ENCODE measurements at regions not wholly inside any gene's neighbourhood (a gene's known extent, or its start where the extent isn't known, plus 50 kb on each side); places are given as distances from the start of the nearest gene placed in this dataset.
"Not testable (repeated sequence)": the region's sequence is repeated elsewhere in the genome, so short reads cannot be mapped to it uniquely, and the experiment has no call there.

DNA sequence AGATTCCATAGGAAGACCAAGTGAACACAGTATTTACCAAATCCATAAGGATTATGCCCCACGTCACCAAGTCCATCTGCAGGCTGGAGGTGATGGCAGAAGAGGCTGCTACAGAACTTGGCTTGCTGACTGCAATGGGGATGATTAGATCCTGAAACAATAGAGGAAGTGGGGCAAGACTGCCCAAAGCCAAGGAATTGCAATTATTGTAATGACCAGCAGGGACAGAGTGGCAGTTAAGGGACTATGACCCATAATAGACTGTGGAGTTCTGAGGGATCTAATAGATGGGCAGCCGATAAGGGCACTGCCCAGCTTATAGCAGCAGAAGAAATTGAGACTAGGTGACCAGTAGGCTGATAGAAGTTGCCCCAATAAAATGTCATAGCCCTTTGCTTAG lies 108.4 kb downstream of the MINAR1 start:
- DNase-seq = no peak

DNA sequence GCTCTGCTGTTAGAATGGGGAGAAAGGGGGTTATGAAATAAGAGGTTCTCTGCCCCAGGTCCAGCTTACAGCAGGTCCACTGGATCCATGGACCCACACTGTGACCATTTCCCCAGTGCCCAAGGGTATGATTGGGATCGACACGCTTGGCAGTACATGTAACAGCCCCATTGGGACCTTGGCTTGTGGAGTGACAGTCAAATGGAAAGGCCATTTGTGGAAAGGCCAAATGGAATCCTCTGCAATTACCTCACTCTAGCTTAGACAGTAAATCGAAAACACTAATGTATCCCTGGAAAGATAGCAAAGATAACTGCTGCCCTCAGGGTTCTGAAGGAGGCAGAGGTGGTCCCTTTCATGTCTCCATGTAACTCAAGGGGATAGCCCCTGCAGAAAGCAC lies 109.1 kb downstream of the MINAR1 start:
- no peak for DNase-seq

DNA sequence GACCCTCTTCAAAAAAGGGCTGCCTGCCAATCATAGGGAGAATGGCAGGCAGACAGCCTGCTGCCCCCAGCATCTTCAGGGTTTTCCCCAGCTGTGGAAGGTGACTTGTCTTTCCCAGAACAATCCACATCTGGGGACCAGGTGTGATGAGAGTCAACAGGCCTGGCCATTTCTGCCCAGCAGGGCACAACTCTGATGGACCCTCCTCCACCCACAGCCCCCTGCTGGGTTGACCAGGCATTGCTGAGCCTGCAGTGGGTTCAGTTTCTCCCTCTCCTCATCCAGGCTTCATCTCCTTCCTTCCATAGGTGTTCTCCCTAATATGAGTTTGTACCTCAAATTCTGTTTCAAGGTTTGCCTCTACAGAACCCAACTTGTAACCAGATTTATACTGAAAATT lies 111.0 kb downstream of the MINAR1 start:
- no peak for DNase-seq

DNA sequence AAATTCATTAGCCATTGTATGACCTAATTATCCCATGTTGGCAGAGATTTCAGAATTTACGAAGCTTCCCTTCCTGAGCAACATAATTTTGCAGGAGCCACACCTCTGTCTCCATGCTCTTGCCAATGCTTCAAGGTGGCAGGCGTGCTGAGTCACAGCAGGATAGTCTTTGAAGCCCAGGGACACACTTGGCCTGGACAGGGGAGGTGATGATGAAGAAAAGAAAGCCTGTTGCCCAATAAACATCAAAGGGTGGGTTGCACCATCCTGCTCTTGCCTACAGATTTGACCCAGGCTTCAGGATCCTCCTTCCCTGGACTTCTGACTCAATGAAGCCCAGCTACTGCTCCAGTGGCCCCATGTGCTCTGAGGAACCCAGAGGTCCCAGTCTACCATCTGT lies 117.1 kb downstream of the MINAR1 start:
- DNase-seq = no peak

DNA sequence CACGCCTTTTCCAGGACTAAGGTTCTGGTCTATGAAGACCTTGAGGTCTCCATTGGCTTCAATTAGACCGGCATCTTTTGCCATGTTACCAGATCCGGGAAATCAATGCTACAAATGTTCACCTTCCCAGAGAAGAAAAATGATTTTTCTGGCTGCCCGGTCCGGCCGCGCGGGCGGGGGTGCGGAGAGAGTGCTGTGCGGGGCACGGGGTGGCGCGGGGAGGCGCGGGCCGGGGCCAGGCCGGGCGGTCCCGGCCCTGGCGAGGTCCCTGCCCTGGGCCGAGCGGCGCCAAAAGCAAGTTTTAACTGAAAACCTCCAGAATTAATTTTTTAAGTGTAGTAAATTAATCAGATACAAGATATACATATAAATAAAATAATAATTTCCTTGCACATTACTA lies 128.2 kb downstream of the MINAR1 start:
- no peak for DNase-seq

DNA sequence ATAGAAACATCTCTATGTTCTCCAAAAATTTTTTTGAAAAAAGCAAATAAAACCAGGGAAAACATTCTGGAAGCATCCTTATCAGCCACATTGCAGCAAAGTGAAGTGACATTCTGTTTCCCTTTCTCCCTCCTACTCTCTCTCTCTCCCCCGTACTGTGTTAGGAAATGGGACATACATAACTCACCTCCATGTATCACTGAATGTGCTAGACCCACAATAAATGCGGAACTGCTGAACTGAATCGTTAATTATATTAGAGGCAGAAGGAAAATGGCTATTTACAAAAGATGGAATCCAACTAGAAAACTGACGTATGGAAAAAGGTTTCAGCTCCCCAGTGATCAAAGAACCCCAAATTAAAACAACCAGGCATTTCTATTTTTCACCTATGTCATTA lies 129.8 kb downstream of the MINAR1 start:
- DNase-seq = no peak

DNA sequence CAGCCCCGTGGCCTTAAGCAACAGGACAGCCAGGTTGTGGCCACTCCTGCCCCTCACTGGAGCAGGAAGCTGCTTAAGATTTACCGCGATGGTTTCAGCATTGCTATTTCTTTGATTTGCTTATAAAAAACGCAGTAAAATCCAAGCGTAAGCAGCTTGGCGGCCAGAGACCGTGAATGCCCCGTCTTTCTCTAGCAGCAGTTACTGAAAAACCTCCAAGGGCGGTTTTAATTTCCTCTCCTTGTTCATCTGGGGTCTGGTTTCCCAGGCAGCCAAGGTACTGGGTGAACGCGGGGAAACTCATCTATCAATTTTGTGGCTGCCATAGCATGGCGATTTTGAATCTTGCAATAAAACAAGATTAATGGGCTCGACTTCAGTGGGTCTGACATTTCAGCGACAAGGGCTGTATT lies 130.3 kb downstream of the MINAR1 start:
- DNase-seq = no peak

DNA sequence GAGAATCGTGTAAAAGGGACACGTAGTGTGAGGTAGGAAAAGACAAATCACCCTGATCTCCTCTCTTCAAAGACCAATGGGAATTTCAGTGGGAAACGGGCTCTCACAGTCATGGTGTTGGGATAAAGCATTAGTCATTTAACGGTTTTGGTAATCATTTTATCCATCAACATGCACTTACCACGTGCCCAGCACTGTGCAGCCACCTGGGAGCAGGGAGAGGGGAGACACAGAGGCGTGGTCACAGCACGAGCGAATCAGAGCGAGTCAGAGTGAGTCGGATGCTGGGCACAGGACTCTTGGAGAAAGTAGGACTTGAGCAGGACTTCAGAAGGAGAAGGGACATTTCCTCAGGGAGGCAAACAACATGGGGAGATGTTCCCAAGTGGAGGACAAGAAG lies 130.8 kb downstream of the MINAR1 start:
- no peak for DNase-seq

DNA sequence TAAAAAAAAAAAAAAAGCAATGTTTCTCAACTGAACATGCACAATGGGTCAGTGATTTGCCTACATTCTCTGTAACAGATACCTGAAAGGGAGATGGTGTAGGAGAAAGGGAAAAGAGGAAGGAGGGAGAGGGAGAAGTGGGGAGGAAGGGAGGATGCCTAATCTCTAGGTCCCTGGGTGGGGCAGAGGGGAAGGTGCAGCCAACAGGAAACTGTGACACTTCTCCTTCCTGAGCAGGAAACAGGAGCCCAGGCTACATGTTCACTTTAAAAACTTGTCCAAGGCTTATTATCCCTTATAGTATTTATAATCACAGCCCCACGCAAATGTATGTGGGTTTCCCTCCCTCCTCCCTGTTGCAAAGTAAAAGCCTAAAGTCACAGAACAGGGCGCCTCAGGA lies 137.9 kb downstream of the MINAR1 start:
- no peak for DNase-seq

DNA sequence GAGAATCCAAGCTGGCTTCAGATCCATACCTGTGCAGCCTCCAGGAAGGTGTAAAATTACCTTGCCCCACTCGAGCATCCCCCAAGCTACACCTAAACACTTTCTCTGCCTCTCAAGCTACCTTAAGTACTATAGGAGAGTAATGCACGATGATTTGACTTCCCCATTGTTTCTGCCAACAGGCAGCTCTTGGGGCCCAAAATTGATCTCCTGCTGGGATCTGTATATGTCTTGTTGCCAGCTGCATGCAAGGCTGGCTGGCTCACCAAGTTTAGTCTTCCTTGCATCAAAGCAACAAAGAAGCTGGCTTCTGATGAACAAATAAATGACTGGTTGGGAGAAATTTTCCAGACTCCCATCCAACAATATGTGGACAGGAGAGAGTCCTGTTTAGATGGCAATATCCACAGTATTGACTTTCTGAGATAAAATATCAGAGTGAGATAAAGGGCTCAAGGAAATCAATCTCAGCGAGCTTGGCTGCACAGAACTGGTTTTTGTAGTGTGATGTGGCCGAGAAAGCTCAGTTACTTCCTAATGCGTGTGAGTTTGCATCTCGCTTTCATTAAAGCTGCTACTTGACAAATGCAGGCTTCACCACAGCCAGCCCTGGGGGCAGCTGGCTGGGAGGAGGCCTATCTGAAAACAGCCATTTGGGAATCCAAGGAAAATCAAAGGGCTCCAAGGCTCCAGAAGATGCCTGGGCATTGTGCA lies 140.7 kb downstream of the MINAR1 start:
- DNase-seq = no peak

DNA sequence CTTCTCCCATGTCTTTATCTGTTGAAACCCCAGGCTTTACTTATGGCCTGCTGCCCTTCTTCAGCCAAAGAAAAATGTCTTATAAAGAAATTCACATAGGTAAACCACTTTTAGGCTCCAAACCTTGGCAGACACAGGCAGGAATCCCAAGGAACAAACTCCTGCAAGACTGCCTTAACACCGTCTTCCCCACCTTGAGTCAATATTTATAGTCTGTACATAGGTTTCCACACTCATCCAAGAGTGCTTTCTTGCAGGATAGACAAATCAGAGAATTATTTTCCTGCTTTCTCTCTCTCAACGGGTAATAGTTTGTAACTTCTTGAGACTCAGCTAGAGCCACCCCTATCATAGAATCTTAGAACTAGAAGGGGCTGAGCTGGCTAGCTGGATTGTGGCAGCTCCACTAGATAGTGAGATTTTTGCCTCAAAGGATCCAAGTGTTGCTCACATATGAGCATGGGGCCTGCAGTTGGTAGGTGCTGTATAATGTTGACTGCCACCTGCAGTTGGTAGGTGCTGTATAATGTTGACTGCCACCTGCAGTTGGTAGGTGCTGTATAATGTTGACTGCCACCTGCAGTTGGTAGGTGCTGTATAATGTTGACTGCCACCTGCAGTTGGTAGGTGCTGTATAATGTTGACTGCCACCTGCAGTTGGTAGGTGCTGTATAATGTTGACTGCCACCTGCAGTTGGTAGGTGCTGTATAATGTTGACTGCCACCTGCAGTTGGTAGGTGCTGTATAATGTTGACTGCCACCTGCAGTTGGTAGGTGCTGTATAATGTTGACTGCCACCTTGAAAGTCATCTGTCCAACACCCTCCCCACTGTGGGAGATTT lies 142.5 kb downstream of the MINAR1 start:
- DNase-seq = not testable (repeated sequence)

DNA sequence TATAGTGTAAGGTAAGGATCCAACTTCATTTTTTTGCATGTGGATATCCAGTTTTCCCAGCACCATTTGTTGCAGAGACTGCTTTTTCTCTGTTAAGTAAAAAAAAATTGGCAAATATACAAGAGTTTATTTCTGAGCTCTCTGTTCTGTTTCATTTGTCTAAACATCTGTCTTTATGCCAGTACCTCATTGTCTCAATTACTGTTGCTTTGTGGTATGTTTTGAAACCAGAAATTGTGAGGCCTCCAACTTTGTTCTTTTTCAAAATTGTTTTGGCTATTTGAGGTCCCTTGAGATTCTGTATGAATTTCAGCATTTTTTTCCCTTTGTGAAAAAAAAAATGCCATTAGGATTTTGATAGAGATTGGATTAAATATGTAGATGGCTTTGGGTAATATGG lies 150.5 kb downstream of the MINAR1 start:
- no peak for DNase-seq

DNA sequence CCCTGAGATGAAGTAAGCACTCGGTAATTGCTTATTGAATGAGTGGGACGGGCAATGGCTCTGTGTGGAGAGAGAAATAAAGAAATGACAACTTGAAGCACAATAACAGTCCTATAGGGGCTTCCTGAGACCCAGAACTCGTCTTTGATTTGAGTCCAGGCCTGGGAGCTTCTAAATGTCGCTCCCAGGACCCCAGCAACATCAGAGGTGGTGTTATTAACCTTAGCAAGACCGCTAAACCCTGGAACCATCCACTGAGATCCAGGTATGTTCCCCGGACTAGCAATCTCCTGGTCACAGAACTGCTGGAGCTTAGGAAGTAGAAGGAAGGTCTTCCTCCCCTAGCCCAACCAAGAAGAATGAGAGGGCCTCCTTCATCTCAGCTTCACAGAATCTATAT lies 160.0 kb downstream of the MINAR1 start:
- DNase-seq = no peak

DNA sequence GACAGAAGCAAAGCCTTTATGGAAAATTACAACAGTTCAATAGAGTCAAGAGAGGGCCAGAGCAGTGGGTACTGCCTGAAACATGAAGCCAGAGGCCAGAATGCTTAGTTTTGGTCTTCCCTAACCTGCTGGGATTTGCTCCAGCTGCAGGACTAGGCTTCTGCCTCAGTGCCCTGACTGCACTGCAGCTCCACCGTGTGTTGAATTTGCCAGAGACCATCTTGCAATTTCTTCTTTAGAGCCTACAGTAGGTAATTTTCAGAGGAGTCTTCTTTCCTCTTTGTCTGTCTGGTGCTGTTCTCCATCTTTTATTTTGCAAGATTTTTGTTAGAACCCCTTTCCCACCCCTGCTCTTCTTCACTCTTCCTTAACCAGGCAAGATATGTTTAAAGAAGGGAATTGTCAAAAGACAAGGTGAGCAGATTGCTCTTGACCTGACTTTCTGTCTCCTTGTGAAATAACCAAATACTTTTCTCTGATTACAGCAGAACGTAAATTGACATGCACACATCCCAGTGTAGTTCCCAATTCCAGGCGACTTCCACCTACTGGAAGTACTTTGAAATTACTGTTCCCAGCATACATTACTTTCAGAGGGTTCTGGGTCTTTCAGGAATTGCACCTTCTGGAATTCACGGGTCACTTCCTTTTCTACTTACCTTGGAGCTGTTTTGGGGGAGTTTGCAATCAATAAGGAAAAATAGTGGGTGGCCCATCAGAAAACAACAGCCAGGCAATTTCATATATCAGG lies 161.2 kb downstream of the MINAR1 start:
- DNase-seq = no peak

DNA sequence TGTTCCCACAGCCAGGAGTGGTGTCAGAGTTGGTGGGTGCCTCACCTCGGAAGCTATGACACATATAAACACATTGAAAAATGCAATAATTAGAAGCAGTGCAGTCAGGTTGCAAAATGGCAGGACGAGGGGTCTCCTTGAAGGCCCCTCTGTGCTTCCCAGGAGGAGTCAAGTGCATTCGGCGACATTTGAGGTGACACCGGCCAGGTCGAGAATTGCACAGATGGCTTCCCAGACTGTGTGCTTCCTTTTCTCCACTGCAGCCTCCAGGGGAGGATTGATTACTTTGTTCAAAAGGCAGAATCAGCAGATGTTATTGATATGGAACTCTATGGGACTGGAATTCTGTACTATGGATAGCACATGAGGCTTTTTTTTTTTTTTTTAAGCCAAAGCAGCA lies 163.2 kb downstream of the MINAR1 start:
- no peak for DNase-seq

DNA sequence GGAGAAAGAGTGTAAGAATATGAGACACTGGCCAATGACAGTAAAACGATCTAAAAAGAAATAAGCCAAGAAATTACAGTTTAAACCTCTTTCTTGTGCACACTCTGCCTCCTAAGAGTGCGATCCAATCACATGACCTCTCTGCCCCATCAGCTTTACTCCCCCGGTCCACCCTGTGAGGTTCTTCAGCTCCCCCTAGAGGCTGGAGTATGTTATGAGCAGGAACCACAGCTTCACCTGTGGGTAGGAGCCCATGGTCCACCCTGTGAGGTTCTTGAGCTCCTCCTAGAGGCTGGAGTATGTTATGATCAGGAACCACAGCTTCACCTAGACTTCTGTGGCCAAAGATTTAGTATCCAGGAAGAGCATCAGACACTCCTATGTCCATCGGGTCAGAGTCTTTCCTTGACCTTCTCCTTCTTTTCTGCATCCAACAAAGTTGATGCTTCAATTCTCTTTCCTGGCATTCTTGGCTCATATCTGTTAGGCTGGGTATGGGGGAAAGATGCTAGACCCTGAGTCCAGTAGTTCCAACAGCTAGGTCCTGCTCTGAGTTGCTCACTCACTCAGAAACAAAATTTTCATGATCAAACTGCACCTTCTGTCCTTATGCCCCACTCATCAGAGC lies 164.0 kb downstream of the MINAR1 start:
- DNase-seq = peak; percentile 39

DNA sequence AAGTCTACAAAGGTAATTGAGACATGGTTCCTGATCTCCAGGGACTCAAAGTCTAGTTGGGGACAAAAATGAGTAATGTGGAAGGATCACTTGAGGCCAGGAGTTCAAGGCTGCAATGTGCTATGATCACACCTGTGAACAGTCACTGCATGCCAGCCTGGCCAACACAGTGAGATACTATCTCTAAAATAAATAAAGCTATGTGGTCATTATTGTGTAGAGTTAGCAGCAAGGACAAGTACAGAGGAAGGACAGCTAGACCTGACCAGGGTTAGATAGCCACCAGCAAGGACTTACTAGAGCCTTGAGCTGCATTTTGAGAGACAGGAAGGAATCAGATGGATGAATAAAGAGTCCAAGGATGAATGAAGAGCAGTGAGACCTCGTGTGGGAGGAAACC lies 166.5 kb downstream of the MINAR1 start:
- no peak for DNase-seq

DNA sequence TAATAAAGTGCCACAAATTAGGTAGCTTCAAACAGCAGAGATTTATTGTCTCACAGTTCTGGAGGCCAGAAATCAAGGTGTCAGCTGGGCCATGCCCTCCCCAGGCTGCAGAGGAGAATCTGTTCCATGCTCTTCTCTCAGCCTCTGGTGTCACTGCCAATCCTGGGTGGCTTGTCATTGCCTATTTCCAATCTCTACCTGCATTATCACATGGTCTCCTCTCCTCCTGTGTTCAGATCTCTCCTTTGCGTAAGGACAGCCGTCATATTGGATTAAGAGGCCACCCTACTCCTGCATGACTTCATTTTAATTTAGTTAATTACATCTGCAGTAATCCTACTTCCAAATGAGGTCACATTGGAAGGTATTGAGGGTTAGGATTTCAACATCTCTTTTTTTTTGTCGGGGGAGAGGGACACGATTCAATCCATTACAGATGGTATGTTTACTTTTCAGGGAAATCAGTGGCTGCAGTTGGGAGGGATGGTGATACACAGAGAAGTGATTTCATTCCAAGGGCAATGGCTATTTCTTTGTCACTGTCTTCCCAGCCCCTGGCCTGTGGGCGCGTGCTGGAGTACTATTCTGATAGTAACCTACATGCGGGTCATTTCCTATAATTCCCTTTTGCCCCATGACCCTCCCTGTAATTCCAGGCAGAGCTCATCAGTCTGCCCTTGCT lies 169.4 kb downstream of the MINAR1 start:
- DNase-seq = no peak

DNA sequence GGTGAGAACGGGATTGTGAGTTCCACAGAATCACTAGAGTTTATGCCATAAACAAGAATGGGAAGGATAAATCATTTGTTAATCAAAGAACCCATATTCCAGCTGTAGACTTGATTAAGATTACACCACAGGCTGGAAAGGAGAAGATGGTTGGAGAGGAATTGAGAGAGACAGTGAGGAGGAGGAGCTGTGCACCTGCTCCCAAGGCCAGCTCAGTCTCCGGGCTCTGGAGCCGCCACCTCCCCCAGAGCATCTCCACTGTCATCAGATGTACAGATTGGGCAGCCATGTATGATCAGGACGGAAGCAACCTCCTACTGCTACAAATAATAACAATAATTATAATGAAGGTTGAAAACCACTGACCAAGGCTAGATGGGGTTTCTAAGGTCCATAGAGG lies 170.0 kb downstream of the MINAR1 start:
- DNase-seq = no peak

DNA sequence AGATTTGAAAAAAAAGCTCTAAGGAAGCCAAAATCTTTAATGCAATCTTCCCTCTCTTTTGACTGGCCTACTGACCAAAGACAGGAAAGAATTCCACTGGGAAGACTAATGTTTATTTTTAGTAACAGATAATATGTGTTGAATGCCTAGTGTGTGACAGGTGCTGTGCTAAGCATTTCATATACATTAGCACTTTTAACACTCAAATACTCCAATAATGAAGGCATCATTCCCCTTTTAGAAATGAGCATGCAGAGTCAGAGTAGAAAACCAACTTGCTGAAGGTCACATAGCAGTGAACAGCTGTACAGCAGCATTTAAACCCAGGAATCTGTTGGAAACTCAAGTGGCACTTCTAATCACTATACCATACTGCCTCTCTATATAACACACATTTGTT lies 170.6 kb downstream of the MINAR1 start:
- DNase-seq = no peak

DNA sequence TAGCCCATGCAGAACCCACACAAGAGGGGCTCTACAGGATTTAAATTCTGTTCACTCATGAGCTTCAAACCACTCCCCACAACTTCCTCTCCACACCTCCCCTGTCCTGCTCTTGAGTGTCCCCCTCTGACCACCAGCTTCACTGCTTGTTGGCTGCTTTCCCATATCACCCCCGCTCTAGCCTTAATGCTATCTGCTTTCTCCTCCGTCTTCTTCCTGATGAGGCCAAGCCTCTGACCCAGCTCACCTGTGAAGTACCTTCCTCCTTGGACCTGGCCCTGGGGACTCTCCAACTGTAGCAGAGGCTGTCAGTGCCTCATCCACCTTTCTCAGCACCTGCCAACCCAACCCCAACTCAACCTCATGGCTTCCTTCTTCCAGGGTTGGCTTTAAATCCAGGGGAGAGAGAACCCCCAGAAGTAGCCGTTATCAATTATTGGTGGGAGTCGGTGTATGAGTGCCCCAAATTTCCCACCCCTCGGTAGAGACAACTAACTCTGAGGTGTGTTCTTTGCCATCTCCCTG lies 174.8 kb downstream of the MINAR1 start:
- no peak for DNase-seq

DNA sequence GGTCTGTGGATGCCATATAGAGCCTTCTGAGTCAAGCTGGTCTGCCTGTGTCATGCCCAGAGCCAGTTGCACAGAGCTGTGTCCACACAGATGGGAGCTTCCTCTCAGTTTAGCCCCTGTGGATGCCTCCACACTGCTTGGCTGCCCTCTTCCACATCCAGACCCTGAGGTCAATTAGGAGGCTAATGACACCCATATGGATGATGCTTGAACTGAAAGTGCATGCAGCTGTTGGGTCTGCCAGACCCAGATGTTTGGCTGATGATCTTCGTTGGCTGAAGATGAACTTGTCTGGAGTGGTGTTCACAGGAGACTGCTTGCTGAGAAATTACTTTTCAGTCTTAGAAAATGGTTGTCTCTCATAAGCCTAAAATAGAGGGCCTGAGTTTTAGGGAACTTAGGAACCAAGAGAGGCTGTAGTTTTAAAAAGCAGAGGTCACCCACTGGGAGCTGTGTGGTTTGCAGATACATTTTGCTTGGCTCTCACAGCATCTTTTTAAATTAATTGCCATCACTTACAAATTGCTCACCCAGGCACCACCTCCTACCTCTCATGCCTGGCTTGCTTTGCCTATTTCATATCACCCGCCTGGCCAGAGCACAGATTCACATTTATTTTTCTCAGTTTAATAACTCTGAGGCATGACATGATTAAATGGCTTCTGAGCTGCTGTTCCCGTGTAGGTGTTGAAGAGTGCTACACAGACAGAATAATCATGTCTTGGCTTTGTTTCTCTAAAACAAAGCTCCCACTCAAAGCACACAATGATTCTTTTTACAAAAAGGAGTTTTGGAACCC lies 176.1 kb downstream of the MINAR1 start:
- DNase-seq = no peak
